KBM-7 (cell line): ENCODE measurements at regions not wholly inside any gene's neighbourhood (a gene's known extent, or its start where the extent isn't known, plus 50 kb on each side); places are given as distances from the start of the nearest gene placed in this dataset.
"Not testable (repeated sequence)": the region's sequence is repeated elsewhere in the genome, so short reads cannot be mapped to it uniquely, and the experiment has no call there.

Source experiments
- DNase-seq: peaks from one replicate; pipeline ENCODE4 v3.0.0-alpha.2; 2015
- in situ Hi-C: fragments of 300-500 bp; cut with MboI; formaldehyde crosslinking; loops from 2 replicates; pipeline ENCODE4 v1.14.3; 2020; ENCODE audit warnings: low sequenced_read_pairs, low pct_unique_long_range_greater_than_20kb, mixed read lengths

- DNase-seq = no peak
These were observed 545.9 kb upstream of the KLF4 start for GRCh38 chr9:108035487-108035886.

GRCh38 chr9:108033976-108034964 lies 544.7 kb upstream of the KLF4 start:
- no peak for DNase-seq
- in situ Hi-C loops = no loop called here

More at GRCh38 chr9:108035487-108035886, 545.9 kb upstream of the KLF4 start:
- in situ Hi-C loops = no loop called here

GRCh38 chr9:108032079-108032478 lies 542.5 kb upstream of the KLF4 start:
- DNase-seq, in situ Hi-C loops: not testable (repeated sequence)

- DNase-seq, in situ Hi-C loops: not testable (repeated sequence)
These were observed 541.7 kb upstream of the KLF4 start for GRCh38 chr9:108031221-108031620.

GRCh38 chr9:108026718-108027117 lies 537.1 kb upstream of the KLF4 start:
- DNase-seq, in situ Hi-C loops: not testable (repeated sequence)

- no peak for DNase-seq
- in situ Hi-C loops = no loop called here
These were observed 535.0 kb upstream of the KLF4 start for GRCh38 chr9:108024604-108025003.

GRCh38 chr9:108022246-108022935 lies 532.8 kb upstream of the KLF4 start:
- in situ Hi-C loops = no loop called here
- DNase-seq = no peak

GRCh38 chr9:108021096-108021710 lies 531.6 kb upstream of the KLF4 start:
- in situ Hi-C loops = no loop called here
- no peak for DNase-seq

GRCh38 chr9:108019821-108020220 lies 530.3 kb upstream of the KLF4 start:
- in situ Hi-C loops = no loop called here

GRCh38 chr9:108017671-108018070 lies 528.1 kb upstream of the KLF4 start:
- no peak for DNase-seq
- in situ Hi-C loops = no loop called here

More at GRCh38 chr9:108019821-108020220, 530.3 kb upstream of the KLF4 start:
- no peak for DNase-seq

- no peak for DNase-seq
- in situ Hi-C loops = no loop called here
These were observed 526.9 kb upstream of the KLF4 start for GRCh38 chr9:108016446-108016845.

GRCh38 chr9:108015690-108016089 lies 526.1 kb upstream of the KLF4 start:
- no peak for DNase-seq
- in situ Hi-C loops = no loop called here

- in situ Hi-C loops = no loop called here
- DNase-seq = no peak
These were observed 524.8 kb upstream of the KLF4 start for GRCh38 chr9:108014353-108014752.

- in situ Hi-C loops = no loop called here
- no peak for DNase-seq
These were observed 523.5 kb upstream of the KLF4 start for GRCh38 chr9:108012886-108013665.

GRCh38 chr9:108012405-108012804 lies 522.8 kb upstream of the KLF4 start:
- no peak for DNase-seq
- in situ Hi-C loops = no loop called here

- in situ Hi-C loops = no loop called here
- DNase-seq = no peak
These were observed 514.0 kb upstream of the KLF4 start for GRCh38 chr9:108003526-108003925.

- in situ Hi-C loops = no loop called here
- DNase-seq = no peak
These were observed 512.9 kb upstream of the KLF4 start for GRCh38 chr9:108002371-108002956.

GRCh38 chr9:108001237-108001636 lies 511.7 kb upstream of the KLF4 start:
- no peak for DNase-seq
- in situ Hi-C loops = no loop called here

GRCh38 chr9:107999890-108000289 lies 510.3 kb upstream of the KLF4 start:
- in situ Hi-C loops = no loop called here
- no peak for DNase-seq
